Fibroblast of skin of right quadriceps (primary cell): ENCODE measurements at regions not wholly inside any gene's neighbourhood (a gene's known extent, or its start where the extent isn't known, plus 50 kb on each side); places are given as distances from the start of the nearest gene placed in this dataset.
"Not testable (repeated sequence)": the region's sequence is repeated elsewhere in the genome, so short reads cannot be mapped to it uniquely, and the experiment has no call there.

Experiments used
- DNase-seq: peaks from one replicate; pipeline ENCODE4 v3.0.0-alpha.2; 2013

- no peak for DNase-seq
Measured at GRCh38 chr15:50857763-50858162, 50.7 kb upstream of the AP4E1 start.

GRCh38 chr15:50854601-50855490, 53.6 kb upstream of the AP4E1 start:
- no peak for DNase-seq

- no peak for DNase-seq
Measured at GRCh38 chr15:50850003-50850402, 58.5 kb upstream of the AP4E1 start.

GRCh38 chr15:50848349-50848748, 60.1 kb upstream of the AP4E1 start:
- no peak for DNase-seq

- DNase-seq = not testable (repeated sequence)
Measured at GRCh38 chr15:50845181-50845580, 63.3 kb upstream of the AP4E1 start.

DNA sequence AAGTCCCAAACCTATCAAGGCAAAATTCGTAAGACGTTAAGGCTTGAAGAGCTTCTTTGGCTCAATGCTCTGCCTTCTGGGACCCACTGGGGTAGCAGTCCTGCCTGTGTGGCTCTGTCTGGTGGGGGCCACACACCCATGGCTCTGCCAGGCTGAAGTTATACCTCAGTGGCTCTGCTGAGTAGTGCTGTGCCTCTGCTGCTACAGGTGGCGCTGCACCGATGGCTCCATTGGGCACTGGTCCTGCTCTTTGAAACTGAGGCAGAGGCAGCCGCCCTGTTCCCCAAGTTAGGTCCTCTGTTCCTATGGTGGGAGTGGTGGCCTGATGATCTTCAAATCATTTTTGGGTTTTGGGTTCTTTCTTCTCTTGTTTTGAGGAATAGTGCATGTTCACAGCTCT, 68.0 kb upstream of the AP4E1 start:
- DNase-seq = no peak

GRCh38 chr15:50837256-50837770, 71.2 kb upstream of the AP4E1 start:
- no peak for DNase-seq

- no peak for DNase-seq
Measured at GRCh38 chr15:50830477-50831354, 65.2 kb upstream of the SPPL2A start.

- DNase-seq = peak; percentile 89
Measured at GRCh38 chr15:50828610-50829206, 63.2 kb upstream of the SPPL2A start.

GRCh38 chr15:50825946-50826345, 60.4 kb upstream of the SPPL2A start:
- no peak for DNase-seq

DNA sequence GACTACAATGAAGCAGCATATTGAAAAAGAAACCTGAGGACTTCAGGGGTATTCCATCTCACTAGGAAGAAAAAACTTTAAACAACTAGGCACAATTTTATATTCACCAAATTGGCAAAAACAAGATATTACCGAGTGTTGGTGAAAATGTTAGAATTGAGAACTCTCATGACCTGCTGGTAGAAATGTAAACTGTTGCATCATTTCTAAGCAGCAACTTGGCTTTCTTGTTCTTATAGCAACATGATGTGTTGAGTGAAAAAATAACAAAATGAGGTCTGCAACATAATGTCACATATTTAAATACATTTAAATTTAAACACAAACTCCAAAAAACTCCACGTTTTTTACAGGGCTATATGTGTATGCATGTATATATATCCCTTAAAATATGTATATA, 59.0 kb upstream of the SPPL2A start:
- no peak for DNase-seq

GRCh38 chr15:50823281-50823680, 57.8 kb upstream of the SPPL2A start:
- no peak for DNase-seq

GRCh38 chr15:50821476-50821875, 56.0 kb upstream of the SPPL2A start:
- DNase-seq = no peak

GRCh38 chr15:50820808-50821382, 55.4 kb upstream of the SPPL2A start:
- DNase-seq = no peak

GRCh38 chr15:50819344-50819743, 53.8 kb upstream of the SPPL2A start:
- no peak for DNase-seq

- no peak for DNase-seq
Measured at GRCh38 chr15:50815958-50816590, 50.6 kb upstream of the SPPL2A start.
